ENCODE measurements at regions not wholly inside any gene's neighbourhood (a gene's known extent, or its start where the extent isn't known, plus 50 kb on each side); places are given as distances from the start of the nearest gene placed in this dataset.

DNA sequence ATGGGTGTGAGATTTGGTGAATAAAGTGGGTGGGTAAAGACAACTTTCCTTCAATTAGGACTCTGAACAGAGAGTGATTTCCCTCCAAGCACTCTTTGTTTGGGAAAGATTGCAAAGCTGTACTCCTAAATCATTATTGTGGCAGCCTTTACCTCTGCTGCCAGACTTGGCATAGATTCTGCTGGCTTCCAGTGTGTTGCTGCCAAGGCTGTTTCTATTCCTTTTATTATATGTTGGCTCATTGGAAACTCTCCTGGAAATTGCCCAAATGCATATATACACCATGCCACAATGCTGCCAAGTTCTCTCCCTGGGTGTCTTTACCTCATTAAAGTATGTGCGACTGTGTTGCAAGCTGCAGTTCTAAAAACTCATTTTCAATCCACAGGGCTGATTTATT lies 668.0 kb downstream of the MRPL39 start:
- in situ Hi-C loops (cut with HindIII; ENCODE audit: low sequenced_read_pairs), result no loop called here

DNA sequence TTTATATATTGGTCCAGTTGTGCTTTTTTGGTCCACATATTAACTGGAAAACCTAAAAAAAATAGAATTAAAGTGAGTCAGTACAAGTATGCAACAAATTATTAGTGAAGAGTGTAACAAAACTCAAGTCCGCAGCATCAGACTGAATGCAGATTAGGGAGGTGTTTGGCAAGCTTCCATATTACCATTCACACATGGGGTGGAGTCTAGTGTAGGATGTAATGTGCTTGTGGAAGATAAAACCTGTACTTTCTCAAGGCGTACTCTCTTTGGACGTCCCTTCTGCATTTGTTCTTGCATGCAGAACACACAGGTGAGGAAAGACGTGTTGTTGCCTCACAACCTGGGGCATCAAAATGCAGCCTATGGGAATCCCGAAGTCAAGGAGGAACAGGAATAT lies 668.7 kb downstream of the MRPL39 start:
- in situ Hi-C loops (cut with HindIII; ENCODE audit: low sequenced_read_pairs), result no loop called here

DNA sequence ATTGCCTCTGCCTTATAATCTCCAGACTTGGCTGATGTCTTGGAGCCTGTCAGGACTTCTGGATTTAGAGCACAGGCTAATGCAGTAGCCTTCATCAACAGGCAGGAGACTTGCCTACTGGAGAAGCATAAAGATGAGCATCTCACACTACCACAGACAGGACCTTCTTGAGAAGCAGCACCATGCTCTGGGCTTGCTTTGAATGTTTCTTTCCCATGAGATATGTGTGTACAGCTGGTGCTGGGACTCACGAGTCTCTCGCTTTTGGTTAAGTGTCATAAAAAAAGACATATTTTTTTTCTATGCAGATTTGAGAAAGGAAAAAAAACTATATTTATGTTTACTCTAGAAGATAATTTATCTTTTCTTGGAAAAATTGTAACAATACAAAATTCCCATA lies 671.3 kb downstream of the MRPL39 start:
- in situ Hi-C loops (cut with HindIII; ENCODE audit: low sequenced_read_pairs), result no loop called here

GRCh38 chr21:24910591-24910990 lies 696.7 kb downstream of the MRPL39 start:
- in situ Hi-C loops (cut with HindIII; ENCODE audit: low sequenced_read_pairs), result no loop called here

DNA sequence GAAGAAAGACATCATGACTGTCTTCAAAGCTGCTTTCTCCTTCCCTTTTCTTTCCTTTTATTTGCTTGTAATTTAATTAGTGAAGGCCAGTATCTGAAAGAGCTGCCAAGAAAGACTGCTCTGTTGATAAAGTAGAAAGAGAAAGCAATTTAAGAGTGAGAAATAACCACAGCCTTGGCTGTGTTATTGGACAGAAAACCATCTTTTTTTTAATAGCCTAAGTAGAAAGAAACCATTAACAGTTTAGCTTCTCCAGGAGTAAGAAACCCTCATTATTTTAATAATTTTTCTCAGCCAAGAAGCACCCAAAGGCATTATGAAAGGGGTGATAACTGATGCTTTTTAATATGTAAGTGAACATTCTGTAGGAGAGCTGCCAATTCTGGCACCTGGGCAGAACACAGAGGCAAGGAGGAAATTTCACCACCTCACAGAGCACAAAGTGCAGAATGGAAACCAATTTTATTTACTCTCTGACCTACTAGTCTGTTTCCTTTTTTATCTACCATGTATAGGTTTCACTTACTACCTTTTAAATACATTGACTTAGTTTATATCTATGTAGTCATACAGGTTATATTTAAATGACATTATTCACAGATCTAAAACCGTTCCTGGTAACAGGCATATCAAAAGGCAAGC lies 703.2 kb downstream of the MRPL39 start:
- in situ Hi-C loops (cut with HindIII; ENCODE audit: low sequenced_read_pairs), result no loop called here

GRCh38 chr21:24899138-24899537 lies 708.1 kb downstream of the MRPL39 start:
- in situ Hi-C loops (cut with HindIII; ENCODE audit: low sequenced_read_pairs), result no loop called here

- in situ Hi-C loops (cut with HindIII; ENCODE audit: low sequenced_read_pairs), result no loop called here
These were observed 709.4 kb downstream of the MRPL39 start for GRCh38 chr21:24897883-24898282.

DNA sequence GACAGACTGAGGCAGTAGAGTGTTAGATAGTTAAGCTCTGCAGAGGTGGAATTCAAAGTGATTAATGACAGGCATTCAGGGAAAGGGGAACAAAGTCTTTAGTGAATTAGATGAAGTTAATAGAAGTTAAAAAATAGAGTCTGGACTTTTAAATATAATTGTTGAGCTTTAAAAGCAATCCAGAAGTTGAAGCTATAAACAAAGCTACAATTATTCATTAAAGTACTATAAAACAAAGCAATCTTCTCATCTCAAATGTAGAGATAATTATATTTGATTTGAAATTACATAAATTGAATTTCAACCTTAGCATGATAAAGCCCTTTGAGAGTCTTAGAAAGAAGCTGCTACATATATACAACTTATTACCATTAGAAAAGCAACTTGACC lies 710.6 kb downstream of the MRPL39 start:
- in situ Hi-C loops (cut with HindIII; ENCODE audit: low sequenced_read_pairs), result no loop called here

GRCh38 chr21:24895885-24896734 lies 711.2 kb downstream of the MRPL39 start:
- in situ Hi-C loops (cut with HindIII; ENCODE audit: low sequenced_read_pairs), result no loop called here

GRCh38 chr21:24894324-24894723 lies 713.0 kb downstream of the MRPL39 start:
- in situ Hi-C loops (cut with HindIII; ENCODE audit: low sequenced_read_pairs), result no loop called here

DNA sequence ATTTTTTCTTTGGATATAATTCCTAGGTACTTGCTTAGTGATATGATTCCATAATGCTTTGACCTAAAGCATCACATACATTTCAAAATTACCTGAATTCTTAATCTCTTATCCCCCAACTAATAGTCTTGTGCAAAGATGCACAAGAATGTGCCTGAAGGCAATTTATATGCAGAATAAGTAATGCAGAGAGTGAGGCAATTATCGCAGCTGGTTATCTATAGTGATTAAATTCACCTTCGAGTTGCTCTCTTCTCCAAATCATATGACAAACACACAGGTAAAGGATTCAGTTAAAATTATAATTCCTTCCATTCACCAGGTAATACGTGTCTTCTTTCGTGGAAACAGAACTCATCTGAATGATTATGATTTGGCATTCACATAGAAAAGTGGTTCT lies 717.3 kb downstream of the MRPL39 start:
- in situ Hi-C loops (cut with HindIII; ENCODE audit: low sequenced_read_pairs), result no loop called here

- in situ Hi-C loops (cut with HindIII; ENCODE audit: low sequenced_read_pairs), result no loop called here
These were observed 725.8 kb downstream of the MRPL39 start for GRCh38 chr21:24881506-24881905.

- in situ Hi-C loops (cut with HindIII; ENCODE audit: low sequenced_read_pairs), result no loop called here
These were observed 736.6 kb downstream of the MRPL39 start for GRCh38 chr21:24870633-24871032.

GRCh38 chr21:24869862-24870261 lies 737.4 kb downstream of the MRPL39 start:
- in situ Hi-C loops (cut with HindIII; ENCODE audit: low sequenced_read_pairs), result no loop called here

- in situ Hi-C loops (cut with HindIII; ENCODE audit: low sequenced_read_pairs), result no loop called here
These were observed 739.2 kb downstream of the MRPL39 start for GRCh38 chr21:24868117-24868516.

DNA sequence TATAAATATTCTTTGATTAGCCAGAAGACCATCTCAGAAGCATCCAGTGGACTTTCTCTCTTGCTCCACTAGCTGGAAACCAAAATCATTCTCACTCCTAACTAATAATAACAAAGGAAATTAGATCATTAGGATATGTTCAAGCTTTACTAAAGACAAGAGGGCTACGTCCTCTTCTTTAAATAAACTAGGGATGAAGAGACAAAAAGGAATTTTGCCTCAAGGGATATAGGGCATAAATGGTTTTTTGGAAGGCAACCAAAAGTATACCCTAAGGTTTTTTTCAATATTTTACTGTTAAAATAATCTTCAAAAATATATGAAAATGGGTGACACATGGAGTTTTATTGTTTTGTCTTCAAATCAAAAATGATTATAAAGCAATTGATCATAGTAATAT lies 745.8 kb downstream of the MRPL39 start:
- in situ Hi-C loops (cut with HindIII; ENCODE audit: low sequenced_read_pairs), result no loop called here

DNA sequence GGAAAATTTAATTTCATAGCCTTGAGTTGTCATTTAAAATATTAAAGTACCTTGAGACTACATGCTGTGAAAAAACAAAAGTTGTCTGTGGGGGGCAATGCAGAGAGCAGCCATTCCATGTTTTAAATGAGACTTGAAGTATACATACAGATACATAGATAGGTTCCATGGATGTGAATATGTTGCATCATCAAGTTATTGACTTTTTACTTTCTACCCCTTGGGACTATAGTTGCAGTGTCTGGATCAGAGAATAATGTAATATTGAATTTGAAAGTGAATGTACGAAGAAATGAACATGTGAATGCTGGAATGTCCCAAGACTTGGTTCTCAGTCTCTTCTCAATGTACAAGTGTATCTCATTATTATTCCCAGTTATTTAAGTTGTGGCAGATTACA lies 751.0 kb downstream of the MRPL39 start:
- in situ Hi-C loops (cut with HindIII; ENCODE audit: low sequenced_read_pairs), result no loop called here

DNA sequence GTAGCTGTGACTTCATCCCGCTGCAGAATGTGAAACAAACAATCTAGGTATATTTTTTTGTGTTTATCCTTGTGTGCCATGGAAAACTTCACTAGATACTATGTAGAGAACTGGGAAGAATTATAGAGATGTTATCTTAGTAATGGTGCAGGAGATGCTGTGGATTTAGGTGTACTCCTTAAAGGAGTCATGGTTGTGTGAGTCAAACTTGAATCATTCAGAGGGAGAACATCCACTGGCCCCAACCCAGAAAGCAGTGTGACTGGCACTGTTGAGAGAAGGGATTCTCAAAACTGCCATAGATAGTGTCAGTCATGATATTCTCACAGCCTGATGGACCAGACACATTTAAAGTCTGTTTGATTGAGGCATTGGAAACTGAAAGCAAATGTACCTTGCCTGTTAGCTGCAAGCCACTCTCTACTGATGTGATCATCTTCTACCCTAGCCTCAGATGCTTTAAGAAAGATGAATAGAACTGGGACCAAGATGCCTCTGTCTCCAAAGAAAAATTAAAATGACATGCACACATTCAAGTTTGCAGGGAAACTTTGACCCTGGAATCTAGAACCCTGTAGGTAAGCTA lies 754.6 kb downstream of the MRPL39 start:
- in situ Hi-C loops (cut with HindIII; ENCODE audit: low sequenced_read_pairs), result no loop called here

- in situ Hi-C loops (cut with HindIII; ENCODE audit: low sequenced_read_pairs), result no loop called here
These were observed 757.2 kb downstream of the MRPL39 start for GRCh38 chr21:24850121-24850520.

- in situ Hi-C loops (cut with HindIII; ENCODE audit: low sequenced_read_pairs), result no loop called here
These were observed 762.6 kb downstream of the MRPL39 start for GRCh38 chr21:24844671-24845070.

DNA sequence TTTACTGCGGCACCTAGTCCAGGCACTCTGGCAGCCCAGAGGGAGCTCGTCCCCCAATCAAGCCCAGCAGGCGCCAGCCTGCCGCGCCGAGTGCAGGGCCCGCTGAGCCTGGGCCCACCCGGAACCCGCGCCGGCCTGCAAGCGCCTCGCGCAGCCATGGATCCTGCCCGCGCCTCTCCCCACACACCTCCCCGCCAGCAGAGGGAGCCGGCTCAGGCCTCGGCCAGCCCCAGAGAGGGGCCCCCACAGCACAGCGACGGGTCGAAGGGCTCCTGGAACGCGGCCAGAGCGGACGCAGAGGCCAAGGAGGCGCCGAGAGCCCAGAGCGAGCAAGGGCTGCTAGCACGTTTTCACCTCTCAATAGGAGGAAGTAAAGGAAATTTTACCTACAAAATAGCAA lies 767.0 kb downstream of the MRPL39 start:
- in situ Hi-C loops (cut with HindIII; ENCODE audit: low sequenced_read_pairs), result no loop called here

DNA sequence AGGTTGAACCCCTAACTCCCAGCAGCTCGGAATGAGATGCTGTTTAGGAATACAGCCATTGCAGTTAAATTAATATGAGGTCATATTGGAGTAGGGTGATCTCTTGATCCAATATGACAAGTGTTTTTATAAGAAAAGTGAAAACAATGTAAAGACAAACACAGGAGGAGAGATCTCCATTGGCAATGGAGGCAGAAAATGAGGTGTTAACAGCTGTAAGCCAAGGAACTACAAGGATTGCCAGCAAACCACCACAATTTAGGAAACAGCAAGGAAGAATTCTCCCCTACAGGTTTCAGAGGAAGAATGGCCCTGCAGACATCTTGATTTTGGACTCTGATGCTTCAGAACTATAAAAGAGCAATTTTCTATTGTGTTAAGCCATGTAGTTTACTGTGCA lies 774.3 kb downstream of the MRPL39 start:
- in situ Hi-C loops (cut with HindIII; ENCODE audit: low sequenced_read_pairs), result no loop called here

Data from endothelial cell of hepatic sinusoid (primary cell).